Left ventricle myocardium inferior (tissue), 1 donor: ENCODE measurements at regions not wholly inside any gene's neighbourhood (a gene's known extent, or its start where the extent isn't known, plus 50 kb on each side); places are given as distances from the start of the nearest gene placed in this dataset.

Experiments
- DNase-seq: peaks from one replicate; pipeline ENCODE4 v3.0.0-alpha.2; 2020
- H3K27ac ChIP-seq: fragments of 200-600 bp; replicated peaks from 2 replicates; pipeline ENCODE4 v1.8.0; 2021
- H3K27me3 ChIP-seq: fragments of 200-600 bp; 2 replicates; pipeline ENCODE4 v1.8.0; 2021; ENCODE audit warnings: low read depth
- H3K36me3 ChIP-seq: fragments of 200-600 bp; 2 replicates; pipeline ENCODE4 v1.8.0; 2021
- H3K4me1 ChIP-seq: fragments of 200-600 bp; 2 replicates; pipeline ENCODE4 v1.8.0; 2021
- H3K4me3 ChIP-seq: fragments of 200-600 bp; 2 replicates; pipeline ENCODE4 v1.8.0; 2021; ENCODE audit warnings: mild to moderate bottlenecking, moderate library complexity
- H3K9me3 ChIP-seq: fragments of 200-600 bp; replicated peaks from 2 replicates; pipeline ENCODE4 v1.8.0; 2021
- CTCF ChIP-seq: fragments of 200-600 bp; IDR thresholded peaks from 2 replicates; pipeline ENCODE4 v1.8.0; 2021; ENCODE audit warnings: antibody characterized with exemption, mild to moderate bottlenecking, borderline replicate concordance
- intact Hi-C: fragments of 100-400 bp; cut with micrococcal nuclease; formaldehyde crosslinking; loops from one replicate; pipeline ENCODE4 v1.11.0; 2022
- donor health status: DM: no; HTN: yes; CAD: no; lungs with severe emphysema.

- DNase-seq = no peak
- H3K36me3 ChIP-seq = no peaks in the 10 kb centered on the region
- H3K4me1 ChIP-seq = no peaks in the 10 kb centered on the region
- H3K27ac ChIP-seq = no peak overlapping the region
- no peaks in the 10 kb centered on the region for H3K9me3 ChIP-seq
- H3K27me3 ChIP-seq = no peaks in the 10 kb centered on the region
- H3K4me3 ChIP-seq = no peak overlapping the region
- TF ChIP-seq CTCF = no peak
- intact Hi-C loops = no loop called here
Measured at GRCh38 chrX:81414630-81415029, 212.7 kb downstream of the SH3BGRL start.
